DMS153 treated with DMSO at 0.1 percent for 48 hours (cell line): ENCODE measurements at regions not wholly inside any gene's neighbourhood (a gene's known extent, or its start where the extent isn't known, plus 50 kb on each side); places are given as distances from the start of the nearest gene placed in this dataset.

Experiments
- DNase-seq: peaks from one replicate; lab custom pipeline; 2025; ENCODE audit not compliant: unreplicated experiment; lab: John Stamatoyannopoulos, UW

GRCh38 chr6:98280492-98280891 is 553.9 kb upstream of the POU3F2 start:
- no peak for DNase-seq

GRCh38 chr6:98286620-98287019 is 547.8 kb upstream of the POU3F2 start:
- DNase-seq, result no peak

GRCh38 chr6:98287876-98288275 is 546.5 kb upstream of the POU3F2 start:
- DNase-seq, result no peak

GRCh38 chr6:98292810-98293209 is 541.6 kb upstream of the POU3F2 start:
- DNase-seq, result no peak

- DNase-seq, result no peak
Observed at GRCh38 chr6:98295515-98296175, 538.7 kb upstream of the POU3F2 start.

GRCh38 chr6:98308564-98308963 is 525.8 kb upstream of the POU3F2 start:
- no peak for DNase-seq

- no peak for DNase-seq
Observed at GRCh38 chr6:98310443-98310842, 523.9 kb upstream of the POU3F2 start.

GRCh38 chr6:98323605-98324004 is 510.8 kb upstream of the POU3F2 start:
- no peak for DNase-seq

GRCh38 chr6:98324446-98324845 is 509.9 kb upstream of the POU3F2 start:
- no peak for DNase-seq

- DNase-seq, result no peak
Observed at GRCh38 chr6:98325366-98325765, 509.0 kb upstream of the POU3F2 start.

GRCh38 chr6:98333273-98333672 is 501.1 kb upstream of the POU3F2 start:
- DNase-seq, result no peak

GRCh38 chr6:98335594-98335993 is 498.8 kb upstream of the POU3F2 start:
- DNase-seq, result no peak

GRCh38 chr6:98339506-98339905 is 494.9 kb upstream of the POU3F2 start:
- no peak for DNase-seq

GRCh38 chr6:98343004-98343403 is 491.4 kb upstream of the POU3F2 start:
- peak; percentile 45 for DNase-seq

- DNase-seq, result no peak
Observed at GRCh38 chr6:98343797-98344196, 490.6 kb upstream of the POU3F2 start.

GRCh38 chr6:98352348-98352747 is 482.0 kb upstream of the POU3F2 start:
- DNase-seq, result no peak

- no peak for DNase-seq
Observed at GRCh38 chr6:98358173-98358572, 476.2 kb upstream of the POU3F2 start.

- DNase-seq, result no peak
Observed at GRCh38 chr6:98366371-98366770, 468.0 kb upstream of the POU3F2 start.

- no peak for DNase-seq
Observed at GRCh38 chr6:98380589-98380988, 453.8 kb upstream of the POU3F2 start.

GRCh38 chr6:98382246-98382645 is 452.1 kb upstream of the POU3F2 start:
- no peak for DNase-seq

GRCh38 chr6:98384334-98384733 is 450.0 kb upstream of the POU3F2 start:
- DNase-seq, result no peak

GRCh38 chr6:98384801-98385200 is 449.6 kb upstream of the POU3F2 start:
- DNase-seq, result no peak

GRCh38 chr6:98395610-98396166 is 438.7 kb upstream of the POU3F2 start:
- DNase-seq, result no peak
